Vagina (tissue), 2 donors: ENCODE measurements at regions not wholly inside any gene's neighbourhood (a gene's known extent, or its start where the extent isn't known, plus 50 kb on each side); places are given as distances from the start of the nearest gene placed in this dataset.

Experiments
- CTCF ChIP-seq, 3 experiments: fragments of 450-650 bp in 2 of 3; fragments of 200-600 bp in 1 of 3; sonication (generic) in 1 of 3; IDR thresholded peaks; one replicate each; pipeline ENCODE4 v1.5.1; 2017 to 2019; ENCODE audit warnings: antibody characterized with exemption in 3 of 3, mild to moderate bottlenecking in 2 of 3, moderate library complexity in 2 of 3
- POLR2A ChIP-seq, 2 donors: fragments of 450-650 bp; IDR thresholded peaks; one replicate each; pipeline ENCODE4 v1.6.1; 2017; ENCODE audit warnings: antibody characterized with exemption in 2 of 2, mild to moderate bottlenecking in 2 of 2, moderate library complexity in 2 of 2

GRCh38 chr12:24728826-24729225, 220.1 kb downstream of the BCAT1 start:
- TF ChIP-seq CTCF (IDR thresholded peaks at IDR 0.05) (no peak), POLR2A (IDR thresholded peaks at IDR 0.05) (no peak)
